GM21786 (cell line): ENCODE measurements at regions not wholly inside any gene's neighbourhood (a gene's known extent, or its start where the extent isn't known, plus 50 kb on each side); places are given as distances from the start of the nearest gene placed in this dataset.
"Not testable (repeated sequence)": the region's sequence is repeated elsewhere in the genome, so short reads cannot be mapped to it uniquely, and the experiment has no call there.

Experiments
- ATAC-seq: cut with Tn5 transposase; IDR thresholded peaks from one replicate; pipeline ENCODE4 v1.9.1; 2021; ENCODE audit not compliant: unreplicated experiment

GRCh38 chr2:44084850-44085249 lies 83.8 kb upstream of the PPM1B start:
- ATAC-seq, result no peak

DNA sequence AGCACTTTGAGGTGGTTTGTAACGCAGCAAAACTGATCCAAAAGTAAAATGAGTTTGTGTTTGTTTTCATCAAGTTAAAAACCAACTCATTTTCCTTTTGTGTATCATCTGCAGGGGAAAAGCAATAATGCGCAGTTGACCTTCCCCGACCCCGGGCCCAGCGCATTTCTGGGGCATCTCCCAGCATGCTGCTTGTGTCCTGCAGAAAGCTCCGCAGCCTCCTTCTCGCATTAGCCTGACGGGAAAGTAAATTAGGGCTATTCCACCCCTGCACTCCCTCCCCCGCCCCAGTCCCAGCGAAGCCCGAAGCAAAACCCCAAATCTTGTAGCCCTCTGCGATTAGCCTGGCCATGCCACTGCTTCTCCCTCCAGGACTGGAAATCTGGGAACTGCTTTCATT lies 82.0 kb upstream of the PPM1B start:
- ATAC-seq, result no peak

- peak; percentile 48 for ATAC-seq
Measured at GRCh38 chr2:44087036-44087713, 81.5 kb upstream of the PPM1B start.

DNA sequence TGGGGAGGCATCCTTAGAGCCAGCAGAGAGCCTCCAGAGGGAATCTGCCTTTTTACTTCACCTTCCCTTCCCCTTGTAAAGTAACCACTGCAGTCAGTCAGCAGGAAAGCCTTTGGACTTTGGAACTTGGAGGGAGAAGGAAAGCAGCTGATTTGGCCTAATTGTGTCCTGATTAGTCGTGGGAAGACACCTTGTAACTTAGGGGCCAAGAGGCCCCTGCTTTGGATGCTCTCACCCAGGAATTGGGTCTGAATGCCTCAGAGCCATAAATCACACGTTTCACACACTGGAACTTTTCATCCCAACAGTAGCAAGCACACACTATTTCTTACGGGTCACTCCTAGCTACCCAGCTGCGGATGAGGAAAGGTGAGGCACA lies 81.0 kb upstream of the PPM1B start:
- no peak for ATAC-seq

- not testable (repeated sequence) for ATAC-seq
Measured at GRCh38 chr2:44092519-44092918, 76.2 kb upstream of the PPM1B start.

DNA sequence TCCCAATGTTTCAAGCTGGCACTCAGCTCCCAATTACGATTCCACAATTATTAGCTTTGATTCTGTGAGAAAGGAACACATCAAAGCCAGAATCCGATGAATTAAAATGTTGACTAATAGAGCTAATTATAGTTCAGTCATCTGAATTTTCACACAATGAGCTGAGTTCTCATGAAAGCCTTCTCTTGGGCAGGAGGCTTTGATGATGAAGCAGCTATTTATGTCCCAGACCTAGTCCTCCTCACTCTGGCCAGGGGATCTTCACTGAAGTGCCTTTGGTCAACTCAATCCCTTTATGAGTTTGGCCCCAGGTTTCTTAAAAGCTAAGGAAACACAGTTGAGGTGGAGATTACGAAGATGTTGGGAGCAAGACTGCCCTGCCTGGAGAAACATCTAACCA lies 74.7 kb upstream of the PPM1B start:
- ATAC-seq, result no peak

GRCh38 chr2:44097322-44097907 lies 71.3 kb upstream of the PPM1B start:
- no peak for ATAC-seq

DNA sequence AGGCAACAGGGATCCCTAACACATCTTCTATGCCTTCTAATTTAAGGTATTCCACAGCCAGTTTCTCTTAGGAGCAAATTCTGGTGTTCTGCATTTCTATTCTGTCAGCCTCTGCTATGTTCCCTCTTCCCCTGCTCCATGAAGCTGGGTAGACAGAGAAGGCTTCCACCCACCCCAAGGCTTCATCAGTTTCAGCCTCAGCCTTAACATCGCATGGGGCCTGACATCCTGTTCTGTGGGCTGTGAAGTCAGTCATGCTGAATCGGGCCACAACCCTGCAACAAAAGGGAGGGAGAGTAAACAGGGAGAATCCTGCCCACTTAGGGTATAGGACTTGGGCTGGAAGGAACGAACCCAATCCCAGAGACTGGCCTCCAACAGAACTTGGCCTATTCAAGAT lies 70.6 kb upstream of the PPM1B start:
- ATAC-seq, result peak; percentile 64

- no peak for ATAC-seq
Measured at GRCh38 chr2:44098891-44099290, 69.8 kb upstream of the PPM1B start.

- ATAC-seq, result peak; percentile 50
Measured at GRCh38 chr2:44100351-44100750, 68.3 kb upstream of the PPM1B start.

- ATAC-seq, result no peak
Measured at GRCh38 chr2:44101246-44101645, 67.4 kb upstream of the PPM1B start.

- no peak for ATAC-seq
Measured at GRCh38 chr2:44102790-44103562, 65.7 kb upstream of the PPM1B start.

- ATAC-seq, result no peak
Measured at GRCh38 chr2:44103639-44104038, 65.0 kb upstream of the PPM1B start.

GRCh38 chr2:44104855-44105271 lies 63.8 kb upstream of the PPM1B start:
- ATAC-seq, result no peak

DNA sequence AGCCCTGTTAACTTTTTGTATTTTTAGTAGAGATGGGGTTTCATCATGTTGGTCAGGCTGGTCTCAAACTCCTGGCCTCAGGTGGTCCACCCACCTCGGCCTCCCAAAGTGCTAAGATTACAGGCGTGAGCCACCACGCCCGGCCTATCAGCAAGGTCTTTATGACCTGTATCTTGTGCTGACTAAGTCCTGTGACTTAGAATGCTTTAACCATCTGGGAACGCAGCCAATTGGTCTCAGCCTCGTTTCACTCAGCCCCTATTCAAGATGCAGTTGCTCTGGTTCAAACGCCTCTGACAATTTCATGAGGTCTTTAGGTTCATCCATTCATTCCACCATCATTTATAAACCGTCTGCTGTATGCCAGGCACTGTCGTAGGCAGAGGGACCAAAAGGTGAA lies 62.2 kb upstream of the PPM1B start:
- ATAC-seq, result not testable (repeated sequence)

GRCh38 chr2:44107086-44107740 lies 61.5 kb upstream of the PPM1B start:
- peak; percentile 85 for ATAC-seq

DNA sequence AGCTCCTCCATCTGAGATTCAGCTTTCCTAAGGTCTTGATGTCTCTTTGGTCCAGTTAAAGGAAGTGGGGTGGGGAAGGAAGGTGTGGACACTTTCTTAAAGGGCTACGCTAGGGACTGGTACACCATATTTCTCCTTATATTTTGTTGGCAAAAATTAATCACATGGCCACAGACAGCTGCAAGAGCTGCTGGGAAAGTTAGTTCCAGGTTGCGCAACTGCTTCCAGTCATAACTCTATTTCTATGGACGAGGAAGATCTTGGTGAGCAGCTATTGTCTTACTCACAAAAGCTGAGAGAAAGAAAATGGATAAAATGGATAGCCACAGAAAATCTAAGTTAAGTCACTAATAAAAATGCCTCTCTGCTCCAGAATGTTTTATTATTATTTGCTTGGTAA lies 60.7 kb upstream of the PPM1B start:
- ATAC-seq, result no peak

DNA sequence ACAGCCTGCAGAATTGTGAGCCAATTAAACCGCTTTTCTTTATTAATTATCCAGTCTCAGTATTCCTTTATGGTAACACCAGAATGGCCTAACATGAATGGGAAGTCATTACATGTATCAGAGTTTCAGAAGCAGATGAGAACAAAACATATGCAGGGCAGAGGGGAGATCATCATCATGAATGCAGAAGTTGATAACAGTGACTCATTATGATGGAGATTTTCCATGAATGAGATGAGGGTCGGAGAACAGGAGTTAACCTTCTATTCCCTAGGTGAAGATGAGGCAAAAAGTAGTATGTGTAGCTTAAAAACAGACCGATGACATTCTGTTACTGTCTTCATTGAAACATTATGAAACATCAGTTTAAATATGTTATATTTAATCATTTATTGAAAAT lies 59.5 kb upstream of the PPM1B start:
- no peak for ATAC-seq

DNA sequence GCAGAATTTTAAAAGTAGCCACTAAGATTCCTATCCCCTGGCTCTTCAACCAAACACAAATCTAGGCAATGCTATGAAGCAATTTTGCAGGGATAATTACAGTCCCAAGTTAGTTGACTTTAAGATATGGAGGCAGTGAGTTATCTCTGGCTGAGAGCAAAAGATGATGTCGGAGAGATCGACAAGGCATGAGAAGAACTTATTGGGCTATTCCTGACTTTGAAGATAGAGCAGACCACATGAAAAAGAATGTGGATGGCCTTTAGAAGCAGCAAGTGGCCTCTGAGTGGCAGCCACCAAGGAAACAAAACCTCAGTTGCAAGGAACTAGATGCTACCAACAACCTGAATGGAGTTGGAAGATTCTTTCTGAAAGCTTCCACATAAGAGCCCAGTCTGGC lies 58.2 kb upstream of the PPM1B start:
- ATAC-seq, result no peak

DNA sequence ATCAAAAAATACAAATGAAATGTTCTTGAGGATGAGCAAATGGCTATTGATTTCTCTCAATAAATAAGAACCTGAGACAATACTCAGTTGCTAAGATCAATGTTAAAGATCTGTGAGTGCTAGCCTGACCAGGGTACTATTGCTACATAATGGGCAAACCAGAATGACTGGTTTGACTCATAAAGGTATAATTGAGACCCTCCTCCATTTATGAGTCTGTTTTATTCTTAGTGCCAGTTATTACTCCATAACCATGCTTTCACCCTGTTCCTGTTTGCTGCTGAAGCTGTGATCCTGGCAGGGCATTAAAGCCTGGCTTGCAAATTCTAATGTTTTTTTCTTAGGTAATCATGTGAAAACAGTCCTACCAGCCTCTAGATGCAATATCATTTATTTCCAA lies 56.6 kb upstream of the PPM1B start:
- ATAC-seq, result no peak

GRCh38 chr2:44116319-44116718 lies 52.4 kb upstream of the PPM1B start:
- no peak for ATAC-seq

GRCh38 chr2:44118257-44118656 lies 50.4 kb upstream of the PPM1B start:
- ATAC-seq, result no peak
